ENCODE measurements at regions not wholly inside any gene's neighbourhood (a gene's known extent, or its start where the extent isn't known, plus 50 kb on each side); places are given as distances from the start of the nearest gene placed in this dataset.
"Not testable (repeated sequence)": the region's sequence is repeated elsewhere in the genome, so short reads cannot be mapped to it uniquely, and the experiment has no call there.

GRCh38 chr12:131464081-131464480 is 246.8 kb upstream of the SFSWAP start:
- DNase-seq, result no peak

- no peak for DNase-seq
These were observed 244.6 kb upstream of the SFSWAP start for GRCh38 chr12:131466306-131466705.

GRCh38 chr12:131466932-131467331 is 244.0 kb upstream of the SFSWAP start:
- DNase-seq, result no peak

GRCh38 chr12:131468206-131468605 is 242.7 kb upstream of the SFSWAP start:
- no peak for DNase-seq

GRCh38 chr12:131469945-131470344 is 240.9 kb upstream of the SFSWAP start:
- DNase-seq, result not testable (repeated sequence)

GRCh38 chr12:131471271-131471905 is 239.5 kb upstream of the SFSWAP start:
- DNase-seq, result no peak

GRCh38 chr12:131471946-131472732 is 238.8 kb upstream of the SFSWAP start:
- no peak for DNase-seq

GRCh38 chr12:131473261-131473660 is 237.6 kb upstream of the SFSWAP start:
- no peak for DNase-seq

GRCh38 chr12:131473741-131474709 is 236.9 kb upstream of the SFSWAP start:
- DNase-seq, result no peak

- not testable (repeated sequence) for DNase-seq
These were observed 235.9 kb upstream of the SFSWAP start for GRCh38 chr12:131475012-131475411.

GRCh38 chr12:131477613-131478012 is 233.3 kb upstream of the SFSWAP start:
- no peak for DNase-seq

- no peak for DNase-seq
These were observed 232.4 kb upstream of the SFSWAP start for GRCh38 chr12:131478468-131478867.

GRCh38 chr12:131482199-131482598 is 228.7 kb upstream of the SFSWAP start:
- no peak for DNase-seq

GRCh38 chr12:131482686-131483085 is 228.2 kb upstream of the SFSWAP start:
- DNase-seq, result no peak

- DNase-seq, result no peak
These were observed 224.2 kb upstream of the SFSWAP start for GRCh38 chr12:131486451-131487230.

- DNase-seq, result no peak
These were observed 223.3 kb upstream of the SFSWAP start for GRCh38 chr12:131487388-131488124.

GRCh38 chr12:131489718-131490117 is 221.2 kb upstream of the SFSWAP start:
- no peak for DNase-seq

GRCh38 chr12:131491155-131491554 is 219.7 kb upstream of the SFSWAP start:
- DNase-seq, result no peak

GRCh38 chr12:131491916-131492490 is 218.9 kb upstream of the SFSWAP start:
- no peak for DNase-seq

- no peak for DNase-seq
These were observed 217.6 kb upstream of the SFSWAP start for GRCh38 chr12:131493068-131493826.

- DNase-seq, result no peak
These were observed 216.7 kb upstream of the SFSWAP start for GRCh38 chr12:131494216-131494615.

Measured in activated CD4-positive, alpha-beta T cell treated with anti-CD3 and anti-CD28 coated beads, Interleukin-2, amount 50 U/mL, for 4 hours (primary cell).